HG02798 (cell line): ENCODE measurements at regions not wholly inside any gene's neighbourhood (a gene's known extent, or its start where the extent isn't known, plus 50 kb on each side); places are given as distances from the start of the nearest gene placed in this dataset.

ENCODE experiments used
- ATAC-seq: cut with Tn5 transposase; IDR thresholded peaks from one replicate; pipeline ENCODE4 v1.9.1; 2021; ENCODE audit warnings: mild to moderate bottlenecking; ENCODE audit not compliant: unreplicated experiment, poor library complexity

- no peak for ATAC-seq
Observed at GRCh38 chr14:101508948-101509729, 52.2 kb upstream of the DIO3 start.

DNA sequence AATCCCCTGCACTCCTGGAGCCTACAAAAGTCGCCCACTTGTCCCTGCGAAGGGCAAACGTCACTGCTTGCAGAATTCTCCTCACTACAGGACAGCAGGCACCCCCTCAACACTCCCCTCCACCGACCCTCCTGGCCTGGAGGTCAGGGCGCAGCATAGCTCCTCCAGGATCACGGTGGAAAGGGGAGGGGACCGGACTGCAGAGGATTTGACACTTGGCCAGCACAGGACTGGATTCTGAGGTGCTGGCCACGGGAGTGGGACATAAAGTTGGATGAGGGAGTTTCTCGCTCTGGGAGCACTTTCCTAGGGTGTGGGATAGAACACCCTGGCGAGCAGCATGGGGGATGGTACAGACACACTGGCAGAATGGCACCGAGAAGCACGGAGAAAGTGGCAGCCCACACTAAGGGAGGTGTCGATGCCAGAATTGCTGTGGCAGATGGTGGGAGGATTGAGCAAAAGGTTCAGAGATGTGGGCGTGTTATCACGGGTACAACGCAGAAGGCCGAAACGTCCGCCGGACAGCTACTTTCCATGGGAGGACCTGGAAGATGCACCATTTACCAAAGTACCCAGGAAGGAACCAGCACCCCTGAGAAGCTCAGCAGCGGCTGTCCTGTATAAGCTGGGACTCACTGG lies 51.4 kb upstream of the DIO3 start:
- no peak for ATAC-seq

DNA sequence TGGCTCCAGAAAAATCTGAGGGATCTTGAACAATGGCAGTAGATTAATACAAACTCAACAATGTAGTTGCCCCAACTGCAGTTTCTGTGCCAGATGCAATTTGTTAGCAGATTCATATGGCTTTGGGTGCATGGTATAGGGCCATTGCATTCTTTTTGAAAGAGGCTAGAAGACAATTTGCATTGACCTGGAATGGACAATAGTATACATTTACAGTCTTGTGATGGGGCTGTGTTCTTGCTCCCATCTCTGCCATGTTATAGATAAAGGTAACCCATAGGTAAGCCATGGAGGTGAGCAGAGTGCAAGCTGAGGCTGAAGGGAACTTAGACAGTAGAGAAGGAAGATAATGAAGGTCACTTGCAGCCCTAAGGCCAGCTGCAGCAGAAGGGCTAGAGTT lies 50.1 kb upstream of the DIO3 start:
- ATAC-seq = no peak
